ENCODE measurements at regions not wholly inside any gene's neighbourhood (a gene's known extent, or its start where the extent isn't known, plus 50 kb on each side); places are given as distances from the start of the nearest gene placed in this dataset.
"Not testable (repeated sequence)": the region's sequence is repeated elsewhere in the genome, so short reads cannot be mapped to it uniquely, and the experiment has no call there.

GRCh38 chr20:51167911-51168310 lies 145.0 kb upstream of the KCNG1 start:
- DNase-seq (ENCODE audit: insufficient read length, low spot score) = not testable (repeated sequence)
- peak; percentile 23 for FAIRE-seq

GRCh38 chr20:51166489-51166888 lies 143.6 kb upstream of the KCNG1 start:
- DNase-seq (ENCODE audit: insufficient read length, low spot score) (no peak), FAIRE-seq (no peak)

- DNase-seq (ENCODE audit: insufficient read length, low spot score) (no peak), FAIRE-seq (no peak)
Observed at GRCh38 chr20:51165131-51165530, 142.2 kb upstream of the KCNG1 start.

- DNase-seq (ENCODE audit: insufficient read length, low spot score) = no peak
- FAIRE-seq = peak; percentile 69
Observed at GRCh38 chr20:51164731-51165130, 141.8 kb upstream of the KCNG1 start.

GRCh38 chr20:51163996-51164600 lies 141.2 kb upstream of the KCNG1 start:
- FAIRE-seq (peak; percentile 84), DNase-seq (ENCODE audit: insufficient read length, low spot score) (no peak)

DNA sequence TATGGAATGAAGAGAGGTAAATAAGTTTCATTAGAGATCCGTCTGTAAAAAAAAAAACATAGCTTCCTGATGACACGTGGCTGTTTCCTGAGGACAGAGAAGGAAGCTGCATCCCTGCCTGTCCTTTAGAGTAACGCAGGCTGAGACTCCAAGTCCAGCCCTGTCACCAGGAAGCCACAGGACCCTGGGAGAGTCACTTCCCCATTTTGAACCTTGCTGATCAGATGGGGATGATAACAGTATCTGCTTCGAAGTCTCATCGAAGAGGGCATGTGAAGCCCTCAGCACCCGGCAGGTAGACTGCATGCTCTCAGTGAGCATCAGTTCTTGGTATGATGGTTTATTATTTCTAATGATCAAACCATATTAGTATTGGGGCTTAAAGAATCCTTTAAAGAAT lies 139.1 kb upstream of the KCNG1 start:
- DNase-seq (ENCODE audit: insufficient read length, low spot score) (no peak), FAIRE-seq (peak; percentile 70)

DNA sequence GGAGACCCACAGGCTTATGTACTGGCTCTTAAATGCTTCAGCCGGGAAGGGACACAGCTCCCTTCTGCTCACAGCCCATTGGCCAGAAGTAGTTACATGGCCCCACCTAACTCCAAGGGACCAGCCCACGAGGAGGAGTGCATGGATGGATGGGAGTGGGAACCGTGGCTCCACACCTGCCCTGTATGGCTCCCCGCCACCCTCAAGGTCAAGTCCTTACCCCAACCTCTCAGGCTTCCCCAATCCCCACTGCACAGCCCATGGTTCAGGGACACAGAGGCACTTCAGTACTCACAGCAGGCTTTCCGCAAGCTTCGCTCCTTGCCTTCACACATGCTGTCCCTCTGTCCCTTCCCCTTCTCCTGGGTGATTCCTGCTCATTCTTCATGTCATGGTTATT lies 137.9 kb upstream of the KCNG1 start:
- peak; percentile 91 for FAIRE-seq
- no peak for DNase-seq (ENCODE audit: insufficient read length, low spot score)

DNA sequence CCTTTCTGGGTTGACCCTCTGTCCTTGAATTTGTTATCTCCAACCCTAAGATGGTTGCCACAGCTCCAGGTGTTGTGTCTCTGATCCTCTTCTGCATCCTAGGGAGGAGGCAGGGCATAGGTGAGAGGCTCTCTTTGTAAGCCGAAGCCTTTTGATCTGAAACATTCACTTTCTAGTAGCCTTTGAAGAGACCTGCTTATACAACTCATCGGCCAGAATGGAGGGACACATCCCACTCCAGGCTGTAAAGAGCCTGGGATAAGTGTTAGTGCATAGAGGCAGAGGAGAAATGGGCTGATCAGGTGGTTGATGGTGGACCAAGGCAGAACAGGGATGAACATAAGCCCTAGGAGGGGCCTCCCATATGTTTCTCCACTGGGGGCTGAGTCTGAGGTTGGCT lies 137.1 kb upstream of the KCNG1 start:
- FAIRE-seq (no peak), DNase-seq (ENCODE audit: insufficient read length, low spot score) (no peak)

GRCh38 chr20:51159303-51159702 lies 136.4 kb upstream of the KCNG1 start:
- FAIRE-seq = peak; percentile 73
- DNase-seq (ENCODE audit: insufficient read length, low spot score) = no peak

DNA sequence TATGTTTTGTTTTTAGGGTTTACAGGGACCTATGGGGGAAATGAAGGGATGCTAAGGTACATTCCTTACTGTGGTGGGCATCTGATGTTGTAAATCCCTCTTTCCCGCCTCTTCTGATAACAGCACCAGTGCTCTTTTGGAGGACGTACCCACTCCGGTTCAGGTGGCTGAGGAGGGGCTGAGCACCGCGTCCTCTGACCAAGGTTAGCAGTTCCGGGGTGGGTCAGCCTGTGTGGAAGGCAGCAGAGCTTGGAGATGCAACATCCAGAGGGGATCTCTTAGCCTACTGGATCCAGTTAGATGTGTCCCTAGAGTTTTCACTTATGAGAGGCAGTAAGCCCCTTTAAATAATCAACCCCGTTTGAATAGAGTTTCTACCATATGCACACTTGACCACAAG lies 135.3 kb upstream of the KCNG1 start:
- FAIRE-seq (peak; percentile 89), DNase-seq (ENCODE audit: insufficient read length, low spot score) (no peak)

GRCh38 chr20:51156041-51156982 lies 133.4 kb upstream of the KCNG1 start:
- FAIRE-seq = peak; percentile 90
- DNase-seq (ENCODE audit: insufficient read length, low spot score) = no peak

DNA sequence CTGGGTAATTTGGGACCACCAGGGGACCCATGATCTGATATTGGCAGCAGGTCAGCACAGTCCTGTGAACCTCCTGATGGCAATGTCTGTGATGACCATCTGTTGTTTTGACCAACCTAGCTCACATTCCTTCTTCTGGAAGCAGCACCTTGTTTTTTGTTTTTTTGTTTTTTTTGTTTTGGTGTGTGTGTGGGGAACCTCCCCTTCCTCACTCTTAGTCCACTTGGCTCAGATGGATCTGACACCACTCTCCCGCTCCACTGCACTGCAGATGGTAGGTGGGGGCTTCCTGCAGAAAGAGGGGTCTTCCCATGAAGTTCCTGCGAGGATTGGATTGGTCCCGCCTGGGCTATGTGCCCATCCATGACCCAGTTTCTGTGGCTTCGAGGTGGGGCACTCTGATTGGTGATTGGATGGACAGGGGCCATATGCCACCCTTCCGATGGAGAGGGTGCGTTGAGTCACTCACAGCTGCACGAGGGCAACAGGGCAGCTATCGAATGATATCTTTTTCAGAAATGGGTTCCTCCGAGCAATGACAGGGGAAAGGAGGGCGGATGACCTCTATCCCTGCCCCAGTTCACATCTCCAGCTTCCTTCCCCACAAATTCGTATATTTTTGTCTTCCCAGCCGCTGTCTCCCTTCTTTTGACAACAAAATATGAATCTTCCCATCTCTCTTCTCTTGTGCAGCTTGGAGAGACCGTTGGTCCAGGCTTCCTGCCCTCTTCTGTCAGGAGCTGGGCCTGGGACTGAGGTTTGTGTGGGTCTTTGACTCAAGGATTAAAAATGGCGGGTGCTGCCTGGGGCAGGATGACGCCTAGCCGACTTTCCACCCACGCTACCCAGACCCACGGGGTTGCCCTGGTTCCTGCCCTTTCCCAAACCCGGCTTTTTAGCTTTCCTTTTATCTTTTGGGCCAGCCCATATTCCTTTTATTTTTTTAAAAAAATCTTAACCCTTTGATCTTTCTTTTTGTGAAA lies 132.1 kb upstream of the KCNG1 start:
- DNase-seq (ENCODE audit: insufficient read length, low spot score) (no peak), FAIRE-seq (peak; percentile 64)

DNA sequence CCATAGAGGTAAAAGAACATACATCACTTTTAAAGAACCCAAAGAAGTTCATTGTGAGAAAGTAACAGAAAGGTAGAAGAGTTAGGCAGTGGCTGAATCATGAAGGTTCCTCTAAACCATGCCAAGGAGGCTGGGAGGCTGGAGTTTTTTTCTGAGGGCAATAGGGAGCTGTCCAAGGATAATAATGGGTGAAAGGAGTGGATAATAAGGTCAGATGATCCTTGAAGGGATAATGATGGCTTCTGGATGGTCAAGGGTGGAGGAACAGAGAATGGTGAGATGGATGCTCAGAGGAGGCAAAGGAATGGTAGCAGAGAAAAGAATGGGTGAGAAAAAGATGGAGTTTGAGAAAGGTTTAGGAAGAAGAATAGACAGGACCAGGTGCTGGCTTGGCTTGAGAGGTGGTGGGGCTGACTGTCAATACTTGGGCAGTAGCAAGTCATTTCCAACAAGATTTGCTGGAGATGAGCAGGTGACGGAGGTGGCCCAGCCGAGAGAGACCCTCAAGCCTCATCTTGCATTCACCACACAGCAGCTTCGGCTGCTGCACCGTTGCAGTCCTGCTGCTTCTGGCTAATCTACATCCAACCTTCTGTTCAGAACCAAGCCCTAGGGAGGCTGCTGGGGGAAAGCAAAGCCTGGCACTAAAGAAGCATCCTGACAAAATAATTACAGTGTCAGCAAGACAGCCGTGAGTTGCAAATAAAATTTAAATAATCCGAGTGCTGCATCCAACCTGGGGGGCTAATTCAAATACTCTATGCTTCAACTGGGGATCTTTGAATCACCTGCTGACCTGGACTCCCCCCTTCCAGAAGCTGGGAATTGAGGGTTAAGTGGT lies 131.2 kb upstream of the KCNG1 start:
- DNase-seq (ENCODE audit: insufficient read length, low spot score) = no peak
- peak; percentile 40 for FAIRE-seq

DNA sequence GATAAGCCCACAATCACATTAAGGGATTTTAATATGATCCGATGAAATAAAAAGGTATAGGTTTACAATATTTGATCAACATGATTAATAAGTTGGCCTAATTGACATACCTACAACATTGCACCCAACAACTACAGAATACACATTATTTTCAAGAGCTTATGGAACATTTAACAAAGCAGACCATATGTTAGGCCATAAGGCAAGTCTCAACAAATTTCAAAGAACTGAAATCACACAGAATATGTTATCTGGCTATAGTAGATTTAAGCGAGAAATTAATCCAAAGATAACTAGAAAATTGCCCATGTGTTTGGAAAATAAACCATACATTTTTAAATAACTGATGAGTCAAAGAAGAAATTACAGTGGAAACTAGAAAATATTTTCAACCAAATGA lies 126.0 kb upstream of the KCNG1 start:
- FAIRE-seq (no peak), DNase-seq (ENCODE audit: insufficient read length, low spot score) (no peak)

GRCh38 chr20:51144476-51144875 lies 121.6 kb upstream of the KCNG1 start:
- DNase-seq (ENCODE audit: insufficient read length, low spot score) (no peak), FAIRE-seq (peak; percentile 81)

DNA sequence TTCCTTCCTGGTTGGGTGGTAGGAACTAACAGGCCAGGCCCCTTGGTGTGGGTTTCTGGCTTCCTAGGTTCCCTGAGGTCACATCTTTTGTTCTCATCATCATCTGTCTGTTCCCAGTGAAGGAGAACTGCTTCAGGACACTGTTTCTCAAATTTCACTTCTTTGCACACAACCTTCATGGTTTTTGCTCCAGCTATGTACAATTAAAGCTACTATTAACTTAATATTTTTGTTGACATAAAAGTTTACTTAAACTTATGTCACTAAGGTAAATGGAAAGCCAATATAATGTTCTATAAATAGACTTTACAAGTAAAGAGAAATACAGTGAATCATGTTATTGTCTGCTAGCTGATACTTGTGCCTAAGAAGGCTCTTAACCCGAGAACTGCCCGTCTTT lies 120.7 kb upstream of the KCNG1 start:
- FAIRE-seq (no peak), DNase-seq (ENCODE audit: insufficient read length, low spot score) (no peak)

GRCh38 chr20:51142448-51142847 lies 119.5 kb upstream of the KCNG1 start:
- DNase-seq (ENCODE audit: insufficient read length, low spot score) (no peak), FAIRE-seq (peak; percentile 85)

DNA sequence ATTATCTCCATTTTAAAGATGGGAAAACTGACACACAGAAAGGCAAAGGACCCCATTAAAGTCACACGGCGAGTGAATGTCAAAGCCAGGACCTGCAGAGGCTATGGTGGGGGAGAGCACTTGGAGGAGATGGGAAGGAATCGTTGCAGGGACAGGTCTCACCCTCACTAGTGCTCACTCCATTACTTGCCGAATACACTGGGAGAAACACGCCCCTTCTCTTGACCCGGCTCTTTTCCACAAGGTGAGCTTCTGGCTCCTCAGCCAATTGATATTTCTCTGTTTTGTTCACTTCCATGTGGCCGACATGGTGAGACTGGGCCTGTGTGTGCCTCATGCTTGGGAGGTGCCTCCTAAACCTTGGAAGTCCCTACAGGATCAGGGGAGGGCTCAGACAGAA lies 117.8 kb upstream of the KCNG1 start:
- FAIRE-seq (no peak), DNase-seq (ENCODE audit: insufficient read length, low spot score) (no peak)

DNA sequence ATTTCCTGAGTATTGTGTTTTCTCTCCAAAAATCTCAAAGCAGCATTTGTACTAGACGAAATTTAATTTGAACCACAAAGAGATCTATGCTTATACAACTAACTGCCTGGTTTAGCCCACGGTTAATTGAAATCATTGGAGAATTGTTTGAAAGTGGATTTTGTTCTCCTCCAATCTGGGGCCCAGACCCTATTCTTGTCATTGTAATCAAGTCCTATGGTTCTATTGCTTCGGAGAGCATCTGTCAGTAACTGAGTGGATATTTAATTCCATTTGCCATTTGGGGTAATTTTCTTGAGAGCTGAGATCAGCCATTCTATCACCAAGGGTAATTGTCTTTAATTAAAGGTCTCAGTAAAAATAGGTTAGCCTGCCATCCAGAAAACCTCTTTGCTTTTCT lies 117.0 kb upstream of the KCNG1 start:
- DNase-seq (ENCODE audit: insufficient read length, low spot score) (no peak), FAIRE-seq (peak; percentile 42)

- no peak for DNase-seq (ENCODE audit: insufficient read length, low spot score)
Observed at GRCh38 chr20:51138576-51138975, 115.7 kb upstream of the KCNG1 start.

More at GRCh38 chr20:51138576-51138975, 115.7 kb upstream of the KCNG1 start:
- FAIRE-seq = peak; percentile 49

Data from HTR-8/SVneo (cell line).